SK-N-SH (cell line): ENCODE measurements at regions not wholly inside any gene's neighbourhood (a gene's known extent, or its start where the extent isn't known, plus 50 kb on each side); places are given as distances from the start of the nearest gene placed in this dataset.

Experiments used
- CTCF ChIA-PET: fragments of 300-600, 350-600 bp; formaldehyde crosslinking; extraction: SDS; loops from one replicate; lab custom pipeline; 2021; lab: Yijun Ruan, JAX
- POLR2A ChIA-PET: fragments of 350-600 bp; sonication (Branson Sonifier 250); formaldehyde crosslinking; extraction: SDS; loops from one replicate; lab custom pipeline; 2020; ENCODE audit warnings: antibody characterized with exemption, inconsistent platforms; lab: Yijun Ruan, JAX
- DNase-seq: peaks from one replicate; pipeline ENCODE4 v3.0.0; 2012
- H2AFZ ChIP-seq: fragments of 200-600 bp; sonication (generic); 2 replicates; pipeline ENCODE4 v1.8.1; 2016; ENCODE audit warnings: antibody characterized with exemption, mild to moderate bottlenecking, low read depth
- H3F3A ChIP-seq: fragments of 200-600 bp; sonication (generic); replicated peaks from 2 replicates; pipeline ENCODE3; 2016; ENCODE audit warnings: antibody characterized with exemption, mild to moderate bottlenecking; ENCODE audit not compliant: insufficient read depth
- H3K27ac ChIP-seq, 2 experiments: fragments of 200-500 bp in 1 of 2; fragments of 200-600 bp in 1 of 2; sonication (Bioruptor generic) in 1 of 2; sonication (generic), shearing (Covaris generic) in 1 of 2; 2 replicates each; pipeline versions ENCODE4 v1.5.1 to v1.6.1; 2014 to 2016; ENCODE audit warnings: low read depth in 2 of 2, inconsistent platforms in 1 of 2, low read length in 1 of 2, mild to moderate bottlenecking in 1 of 2, mixed read lengths in 1 of 2
- H3K27me3 ChIP-seq: fragments of 200-600 bp; sonication (generic), shearing (Covaris generic); 2 replicates; pipeline ENCODE4 v1.6.1; 2016; ENCODE audit warnings: mixed run types; ENCODE audit not compliant: insufficient read depth
- H3K36me3 ChIP-seq, 2 experiments: fragments of 200-500 bp in 1 of 2; fragments of 200-600 bp in 1 of 2; sonication (Bioruptor generic) in 1 of 2; sonication (generic) in 1 of 2; replicated peaks in 1 of 2; 2 replicates each; pipeline versions ENCODE3 to v1.5.1; 2014 to 2016; ENCODE audit warnings: low read length in 1 of 2, mild to moderate bottlenecking in 1 of 2; ENCODE audit not compliant: insufficient read depth in 2 of 2, control insufficient read depth in 1 of 2
- H3K4me1 ChIP-seq, 2 experiments: fragments of 200-500 bp in 1 of 2; fragments of 200-600 bp in 1 of 2; sonication (Bioruptor generic) in 1 of 2; sonication (generic), shearing (Covaris generic) in 1 of 2; 2 replicates each; pipeline versions ENCODE4 v1.5.1 to v1.6.1; 2014 to 2016; ENCODE audit warnings: low read depth in 1 of 2, low read length in 1 of 2, mixed run types in 1 of 2; ENCODE audit not compliant: insufficient read depth in 2 of 2, control insufficient read depth in 1 of 2
- H3K4me2 ChIP-seq: fragments of 200-600 bp; sonication (generic), shearing (Covaris generic); 2 replicates; pipeline ENCODE4 v1.6.1; 2017; ENCODE audit warnings: mixed run types
- H3K4me3 ChIP-seq, 2 experiments: fragments of 200-500 bp in 1 of 2; fragments of 200-600 bp in 1 of 2; sonication (Bioruptor generic) in 1 of 2; sonication (generic), shearing (Covaris generic) in 1 of 2; 2 replicates each; pipeline versions ENCODE4 v1.5.1 to v1.8.1; 2014 to 2016; ENCODE audit warnings: low read depth in 2 of 2, inconsistent platforms in 1 of 2, low read length in 1 of 2, mild to moderate bottlenecking in 1 of 2, mixed read lengths in 1 of 2, moderate library complexity in 1 of 2
- H3K79me2 ChIP-seq: fragments of 200-600 bp; sonication (generic); 2 replicates; pipeline ENCODE4 v1.8.1; 2017; ENCODE audit warnings: mild to moderate bottlenecking; ENCODE audit not compliant: insufficient read depth
- H3K9ac ChIP-seq: fragments of 200-600 bp; sonication (generic); 2 replicates; pipeline ENCODE4 v1.6.1; 2017; ENCODE audit warnings: mixed run types
- H3K9me2 ChIP-seq: fragments of 200-600 bp; sonication (generic); 2 replicates; pipeline ENCODE4 v1.6.1; 2017; ENCODE audit warnings: mixed run types
- H3K9me3 ChIP-seq: fragments of 200-600 bp; sonication (generic); 2 replicates; pipeline ENCODE4 v1.6.1; 2017; ENCODE audit warnings: mixed run types, mild to moderate bottlenecking, moderate library complexity
- H4K20me1 ChIP-seq: fragments of 200-600 bp; sonication (generic); 2 replicates; pipeline ENCODE4 v1.6.1; 2017; ENCODE audit warnings: mild to moderate bottlenecking, mixed run types; ENCODE audit not compliant: insufficient read depth
- CTCF ChIP-seq: fragments of 200-600 bp; sonication (generic); IDR thresholded peaks from 2 replicates; pipeline ENCODE4 v1.6.1; 2017; ENCODE audit warnings: antibody characterized with exemption, mild to moderate bottlenecking, moderate library complexity
- ELF1 ChIP-seq: IDR thresholded peaks from 2 replicates; pipeline ENCODE4 v1.4.0; 2012
- EZH2phosphoT487 ChIP-seq: fragments of 200-600 bp; sonication (generic); IDR thresholded peaks from 2 replicates; pipeline ENCODE4 v1.6.1; 2017; ENCODE audit warnings: low read depth, mixed run types, mild to moderate bottlenecking, antibody characterized with exemption, moderate library complexity, borderline replicate concordance
- GABPA ChIP-seq: IDR thresholded peaks from 2 replicates; pipeline ENCODE4 v1.4.0; 2012; ENCODE audit warnings: low read depth, mild to moderate bottlenecking
- MAX ChIP-seq: IDR thresholded peaks from 2 replicates; pipeline ENCODE4 v1.4.0; 2012; ENCODE audit warnings: low read depth
- POLR2AphosphoS5 ChIP-seq: IDR thresholded peaks from 2 replicates; pipeline ENCODE4 v1.6.1; 2012; ENCODE audit warnings: low read depth, low read length
- RCOR1 ChIP-seq: fragments of 150-350 bp; IDR thresholded peaks from 2 replicates; pipeline ENCODE4 v1.6.1; 2017; ENCODE audit warnings: antibody characterized with exemption, low read length
- RFX5 ChIP-seq: IDR thresholded peaks from 2 replicates; pipeline ENCODE4 v1.6.1; 2012; ENCODE audit warnings: mild to moderate bottlenecking, improper control_type of control experiment, low read length
- SMC3 ChIP-seq: IDR thresholded peaks from 2 replicates; pipeline ENCODE4 v1.6.1; 2012; ENCODE audit warnings: low read depth, low read length, improper control_type of control experiment
- TAF1 ChIP-seq: IDR thresholded peaks from 2 replicates; pipeline ENCODE4 v1.6.1; 2012; ENCODE audit warnings: low read depth, mild to moderate bottlenecking, low read length, moderate library complexity, borderline replicate concordance
- TEAD4 ChIP-seq: IDR thresholded peaks from 2 replicates; pipeline ENCODE4 v1.4.0; 2012; ENCODE audit warnings: mild to moderate bottlenecking, borderline replicate concordance; ENCODE audit not compliant: insufficient read depth
- YY1 ChIP-seq: IDR thresholded peaks from 2 replicates; pipeline ENCODE4 v1.4.0; 2012; ENCODE audit warnings: low read depth, mild to moderate bottlenecking
- WGBS: methylation state at CpG from one replicate; pipeline ENCODE4 v1.1.6; 2017; ENCODE audit warnings: low lambda C conversion rate; 5-methylcytosine and 5-hydroxymethylcytosine counted together
- TF ChIP-seq, protein P1 (sequence below): IDR thresholded peaks from 2 replicates; pipeline ENCODE4 v1.6.1; 2012; ENCODE audit warnings: mild to moderate bottlenecking, low read depth, low read length, moderate library complexity
- TF ChIP-seq, protein P2 (sequence below): fragments of 150-350 bp; IDR thresholded peaks from 2 replicates; pipeline ENCODE4 v1.6.1; 2016; ENCODE audit warnings: mild to moderate bottlenecking, low read depth, low read length
- TF ChIP-seq, protein P3 (sequence below): fragments of 150-350 bp; IDR thresholded peaks from 2 replicates; pipeline ENCODE4 v1.6.1; 2017; ENCODE audit warnings: antibody characterized with exemption, low read length, low read depth, borderline replicate concordance

DNA sequence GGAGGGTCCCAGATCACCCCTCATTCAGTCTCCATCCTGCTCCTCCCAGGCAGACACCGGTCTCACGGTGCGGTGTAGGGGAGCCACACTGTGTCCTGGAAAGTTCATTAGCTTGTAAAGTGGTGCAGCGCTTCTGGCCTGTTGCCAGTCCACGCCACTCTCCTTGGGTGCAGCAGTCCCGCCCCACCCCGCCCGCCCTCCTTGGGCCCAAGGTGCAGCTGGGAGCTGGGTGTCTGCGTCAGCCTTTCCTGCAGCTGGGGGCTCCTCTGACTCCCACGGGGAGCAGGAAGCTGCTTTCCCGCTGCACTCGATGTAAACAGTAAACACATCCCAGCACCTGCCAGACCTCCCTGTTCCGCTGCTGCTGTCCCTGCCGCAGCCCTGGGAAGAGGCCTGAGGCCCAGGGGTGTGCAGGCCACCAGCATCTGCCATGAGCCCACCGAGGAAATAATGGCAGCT lies 53.8 kb upstream of the ASB18 start:
- Histone ChIP-seq H3K4me2 (no peak overlapping the region), H3K4me3 (no peak overlapping the region), H3F3A (no peaks in the 10 kb centered on the region), H3K9me2 (no peaks in the 10 kb centered on the region), H4K20me1 (no peaks in the 10 kb centered on the region), H3K27me3 (no peaks in the 10 kb centered on the region), H3K9ac (no peak overlapping the region), H3K4me1 (no peaks in the 10 kb centered on the region), H3K27ac (no peak overlapping the region), H3K36me3 (no peaks in the 10 kb centered on the region), H2AFZ (no peak overlapping the region), H3K79me2 (no peaks in the 10 kb centered on the region), H3K9me3 (no peaks in the 10 kb centered on the region)
- WGBS = 30% methylated on average over 13 of the region's 15 CpGs
- DNase-seq = no peak
- TF ChIP-seq CTCF (no peak), RFX5 (no peak), EZH2phosphoT487 (no peak), TEAD4 (no peak)
- ChIA-PET POLR2A (no interaction called here), CTCF (interaction anchor here (1.3 kb wide), 1 partner anchor 539 kb away, joined by 3 read pairs; no protein-coding TSS in a partner anchor)

- no peak overlapping the region for H3K9ac ChIP-seq
- H3K4me1 ChIP-seq = no peaks in the 10 kb centered on the region
- H3K4me2 ChIP-seq = no peak overlapping the region
- TF ChIP-seq GABPA = no peak
- no peak for TF ChIP-seq SMC3
- no peak for TF ChIP-seq CTCF
- TF ChIP-seq, protein P1, sequence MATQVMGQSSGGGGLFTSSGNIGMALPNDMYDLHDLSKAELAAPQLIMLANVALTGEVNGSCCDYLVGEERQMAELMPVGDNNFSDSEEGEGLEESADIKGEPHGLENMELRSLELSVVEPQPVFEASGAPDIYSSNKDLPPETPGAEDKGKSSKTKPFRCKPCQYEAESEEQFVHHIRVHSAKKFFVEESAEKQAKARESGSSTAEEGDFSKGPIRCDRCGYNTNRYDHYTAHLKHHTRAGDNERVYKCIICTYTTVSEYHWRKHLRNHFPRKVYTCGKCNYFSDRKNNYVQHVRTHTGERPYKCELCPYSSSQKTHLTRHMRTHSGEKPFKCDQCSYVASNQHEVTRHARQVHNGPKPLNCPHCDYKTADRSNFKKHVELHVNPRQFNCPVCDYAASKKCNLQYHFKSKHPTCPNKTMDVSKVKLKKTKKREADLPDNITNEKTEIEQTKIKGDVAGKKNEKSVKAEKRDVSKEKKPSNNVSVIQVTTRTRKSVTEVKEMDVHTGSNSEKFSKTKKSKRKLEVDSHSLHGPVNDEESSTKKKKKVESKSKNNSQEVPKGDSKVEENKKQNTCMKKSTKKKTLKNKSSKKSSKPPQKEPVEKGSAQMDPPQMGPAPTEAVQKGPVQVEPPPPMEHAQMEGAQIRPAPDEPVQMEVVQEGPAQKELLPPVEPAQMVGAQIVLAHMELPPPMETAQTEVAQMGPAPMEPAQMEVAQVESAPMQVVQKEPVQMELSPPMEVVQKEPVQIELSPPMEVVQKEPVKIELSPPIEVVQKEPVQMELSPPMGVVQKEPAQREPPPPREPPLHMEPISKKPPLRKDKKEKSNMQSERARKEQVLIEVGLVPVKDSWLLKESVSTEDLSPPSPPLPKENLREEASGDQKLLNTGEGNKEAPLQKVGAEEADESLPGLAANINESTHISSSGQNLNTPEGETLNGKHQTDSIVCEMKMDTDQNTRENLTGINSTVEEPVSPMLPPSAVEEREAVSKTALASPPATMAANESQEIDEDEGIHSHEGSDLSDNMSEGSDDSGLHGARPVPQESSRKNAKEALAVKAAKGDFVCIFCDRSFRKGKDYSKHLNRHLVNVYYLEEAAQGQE = no peak
- no peak for TF ChIP-seq TEAD4
- no peak for TF ChIP-seq TAF1
- TF ChIP-seq, protein P2, sequence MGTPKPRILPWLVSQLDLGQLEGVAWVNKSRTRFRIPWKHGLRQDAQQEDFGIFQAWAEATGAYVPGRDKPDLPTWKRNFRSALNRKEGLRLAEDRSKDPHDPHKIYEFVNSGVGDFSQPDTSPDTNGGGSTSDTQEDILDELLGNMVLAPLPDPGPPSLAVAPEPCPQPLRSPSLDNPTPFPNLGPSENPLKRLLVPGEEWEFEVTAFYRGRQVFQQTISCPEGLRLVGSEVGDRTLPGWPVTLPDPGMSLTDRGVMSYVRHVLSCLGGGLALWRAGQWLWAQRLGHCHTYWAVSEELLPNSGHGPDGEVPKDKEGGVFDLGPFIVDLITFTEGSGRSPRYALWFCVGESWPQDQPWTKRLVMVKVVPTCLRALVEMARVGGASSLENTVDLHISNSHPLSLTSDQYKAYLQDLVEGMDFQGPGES = no peak
- TF ChIP-seq MAX = no peak
- no peak for TF ChIP-seq POLR2AphosphoS5
- TF ChIP-seq YY1 = no peak
- TF ChIP-seq RCOR1 = no peak
- no peak for TF ChIP-seq ELF1
- TF ChIP-seq, protein P3, sequence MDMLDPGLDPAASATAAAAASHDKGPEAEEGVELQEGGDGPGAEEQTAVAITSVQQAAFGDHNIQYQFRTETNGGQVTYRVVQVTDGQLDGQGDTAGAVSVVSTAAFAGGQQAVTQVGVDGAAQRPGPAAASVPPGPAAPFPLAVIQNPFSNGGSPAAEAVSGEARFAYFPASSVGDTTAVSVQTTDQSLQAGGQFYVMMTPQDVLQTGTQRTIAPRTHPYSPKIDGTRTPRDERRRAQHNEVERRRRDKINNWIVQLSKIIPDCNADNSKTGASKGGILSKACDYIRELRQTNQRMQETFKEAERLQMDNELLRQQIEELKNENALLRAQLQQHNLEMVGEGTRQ = no peak
- no peak overlapping the region for H2AFZ ChIP-seq
- H3K9me2 ChIP-seq = no peaks in the 10 kb centered on the region
- H3K79me2 ChIP-seq = no peaks in the 10 kb centered on the region
- ChIA-PET CTCF (interaction anchor here (1.3 kb wide), 1 partner anchor 539 kb away, joined by 3 read pairs; no protein-coding TSS in a partner anchor), POLR2A (no interaction called here)
- no peaks in the 10 kb centered on the region for H3K9me3 ChIP-seq
- H3K27ac ChIP-seq = no peak overlapping the region
- H4K20me1 ChIP-seq = no peaks in the 10 kb centered on the region
- H3F3A ChIP-seq = no peaks in the 10 kb centered on the region
- DNase-seq = no peak
- WGBS = 53% methylated on average over 5 of the region's 5 CpGs
- no peaks in the 10 kb centered on the region for H3K27me3 ChIP-seq
- no peak overlapping the region for H3K4me3 ChIP-seq
- H3K36me3 ChIP-seq = no peaks in the 10 kb centered on the region
Observed at GRCh38 chr2:236318401-236318800, 54.2 kb upstream of the ASB18 start.
